Fibroblast of the aortic adventitia (primary cell): ENCODE measurements at regions not wholly inside any gene's neighbourhood (a gene's known extent, or its start where the extent isn't known, plus 50 kb on each side); places are given as distances from the start of the nearest gene placed in this dataset.

Source experiments
- DNase-seq: peaks from one replicate; pipeline ENCODE4 v3.0.0-alpha.2; 2010; ENCODE audit warnings: low read depth
- H3K4me3 ChIP-seq: 2 replicates; pipeline ENCODE4 v1.5.1; 2011; ENCODE audit warnings: low read depth, mild to moderate bottlenecking, control low read depth, low read length, moderate library complexity
- CTCF ChIP-seq: IDR thresholded peaks from 2 replicates; pipeline ENCODE4 v1.5.1; 2011; ENCODE audit warnings: mild to moderate bottlenecking, low read length, control low read depth, inconsistent platforms; ENCODE audit not compliant: insufficient read depth

GRCh38 chr2:221135699-221136098 is 436.4 kb downstream of the EPHA4 start:
- no peak for TF ChIP-seq CTCF
- no peak overlapping the region for H3K4me3 ChIP-seq
- DNase-seq: no peak

- DNase-seq: no peak
- H3K4me3 ChIP-seq: no peak overlapping the region
- TF ChIP-seq CTCF: no peak
Observed at GRCh38 chr2:221137385-221137784, 434.7 kb downstream of the EPHA4 start.

- no peak for DNase-seq
- no peak overlapping the region for H3K4me3 ChIP-seq
- TF ChIP-seq CTCF: no peak
Observed at GRCh38 chr2:221142341-221142740, 429.8 kb downstream of the EPHA4 start.

- DNase-seq: no peak
- no peak overlapping the region for H3K4me3 ChIP-seq
- TF ChIP-seq CTCF: no peak
Observed at GRCh38 chr2:221143231-221143630, 428.9 kb downstream of the EPHA4 start.

GRCh38 chr2:221144909-221145308 is 427.2 kb downstream of the EPHA4 start:
- H3K4me3 ChIP-seq: no peak overlapping the region
- DNase-seq: no peak
- TF ChIP-seq CTCF: no peak

- no peak for TF ChIP-seq CTCF
- DNase-seq: no peak
- H3K4me3 ChIP-seq: no peak overlapping the region
Observed at GRCh38 chr2:221145396-221145795, 426.7 kb downstream of the EPHA4 start.

- no peak for DNase-seq
- no peak overlapping the region for H3K4me3 ChIP-seq
Observed at GRCh38 chr2:221153226-221153625, 418.9 kb downstream of the EPHA4 start.

More at GRCh38 chr2:221153226-221153625, 418.9 kb downstream of the EPHA4 start:
- TF ChIP-seq CTCF: no peak
